Mucosa of descending colon (tissue), 3 donors: ENCODE measurements at regions not wholly inside any gene's neighbourhood (a gene's known extent, or its start where the extent isn't known, plus 50 kb on each side); places are given as distances from the start of the nearest gene placed in this dataset.
"Not testable (repeated sequence)": the region's sequence is repeated elsewhere in the genome, so short reads cannot be mapped to it uniquely, and the experiment has no call there.

Experiments used
- ATAC-seq: fragments of 200-7000 bp; cut with Tn5 transposase; one replicate; pipeline ENCODE4 v1.9.1; 2020; ENCODE audit warnings: mild to moderate bottlenecking, moderate library complexity
- DNase-seq, 3 donors: peaks; one replicate each; pipeline ENCODE4 v3.0.0-alpha.2; 2020
- H3K36me3 ChIP-seq: fragments of 200-600 bp; one replicate; pipeline ENCODE4 v1.8.0; 2021; ENCODE audit warnings: low read depth, mild to moderate bottlenecking
- H3K4me1 ChIP-seq: fragments of 200-600 bp; one replicate; pipeline ENCODE4 v1.8.0; 2021; ENCODE audit warnings: low read depth, mild to moderate bottlenecking
- H3K4me3 ChIP-seq: fragments of 200-600 bp; one replicate; pipeline ENCODE4 v1.8.0; 2021; ENCODE audit warnings: mild to moderate bottlenecking
- H3K9me3 ChIP-seq: fragments of 200-600 bp; one replicate; pipeline ENCODE4 v1.8.0; 2021; ENCODE audit warnings: mild to moderate bottlenecking
- intact Hi-C, 2 donors: fragments of 100-400 bp; cut with DNase I in 1 of 2; cut with micrococcal nuclease in 1 of 2; formaldehyde crosslinking; loops; one replicate each; pipeline versions ENCODE4 v1.11.0 to v1.11.1; 2022; cut with DNase I, micrococcal nuclease
- TF ChIP-seq, protein P1 (sequence below): fragments of 200-600 bp; IDR thresholded peaks from one replicate; pipeline ENCODE4 v1.8.0; 2022; ENCODE audit warnings: antibody characterized with exemption, mild to moderate bottlenecking
- donor health status: DM: no; HTN: no; CAD: no; lungs with moderate emphysema.
- donor health status: DM: no; HTN: no; CAD: no.
- donor health status: DM: no; HTN: yes; CAD: no.

DNA sequence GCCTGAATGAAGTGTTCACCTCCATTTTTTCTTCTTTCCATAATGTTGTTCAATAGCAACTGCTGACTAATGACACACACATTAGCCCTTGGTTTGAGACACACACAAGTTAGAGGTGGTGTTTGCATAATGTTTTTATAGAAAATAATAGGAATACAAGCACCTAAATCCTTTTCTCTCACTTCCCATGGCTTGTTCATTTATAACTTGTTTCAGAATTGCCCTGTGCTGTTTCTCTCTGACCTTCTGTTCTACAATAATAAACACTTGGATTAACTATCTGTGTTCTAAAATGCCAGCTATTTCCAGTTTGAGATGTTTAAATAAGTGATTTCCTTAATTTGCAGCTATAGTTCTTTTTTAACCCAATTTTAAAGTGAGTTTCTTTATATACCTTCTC is 525.1 kb upstream of the ROBO2 start:
- Histone ChIP-seq H3K9me3 (peaks cover 4% of the 10 kb centered on the region), H3K36me3 (no peaks in the 10 kb centered on the region), H3K4me1 (no peaks in the 10 kb centered on the region), H3K4me3 (no peak overlapping the region)
- intact Hi-C loops: no loop called here
- TF ChIP-seq, protein P1, sequence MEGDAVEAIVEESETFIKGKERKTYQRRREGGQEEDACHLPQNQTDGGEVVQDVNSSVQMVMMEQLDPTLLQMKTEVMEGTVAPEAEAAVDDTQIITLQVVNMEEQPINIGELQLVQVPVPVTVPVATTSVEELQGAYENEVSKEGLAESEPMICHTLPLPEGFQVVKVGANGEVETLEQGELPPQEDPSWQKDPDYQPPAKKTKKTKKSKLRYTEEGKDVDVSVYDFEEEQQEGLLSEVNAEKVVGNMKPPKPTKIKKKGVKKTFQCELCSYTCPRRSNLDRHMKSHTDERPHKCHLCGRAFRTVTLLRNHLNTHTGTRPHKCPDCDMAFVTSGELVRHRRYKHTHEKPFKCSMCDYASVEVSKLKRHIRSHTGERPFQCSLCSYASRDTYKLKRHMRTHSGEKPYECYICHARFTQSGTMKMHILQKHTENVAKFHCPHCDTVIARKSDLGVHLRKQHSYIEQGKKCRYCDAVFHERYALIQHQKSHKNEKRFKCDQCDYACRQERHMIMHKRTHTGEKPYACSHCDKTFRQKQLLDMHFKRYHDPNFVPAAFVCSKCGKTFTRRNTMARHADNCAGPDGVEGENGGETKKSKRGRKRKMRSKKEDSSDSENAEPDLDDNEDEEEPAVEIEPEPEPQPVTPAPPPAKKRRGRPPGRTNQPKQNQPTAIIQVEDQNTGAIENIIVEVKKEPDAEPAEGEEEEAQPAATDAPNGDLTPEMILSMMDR: no peak
- DNase-seq (no peak), ATAC-seq (no peak)

DNA sequence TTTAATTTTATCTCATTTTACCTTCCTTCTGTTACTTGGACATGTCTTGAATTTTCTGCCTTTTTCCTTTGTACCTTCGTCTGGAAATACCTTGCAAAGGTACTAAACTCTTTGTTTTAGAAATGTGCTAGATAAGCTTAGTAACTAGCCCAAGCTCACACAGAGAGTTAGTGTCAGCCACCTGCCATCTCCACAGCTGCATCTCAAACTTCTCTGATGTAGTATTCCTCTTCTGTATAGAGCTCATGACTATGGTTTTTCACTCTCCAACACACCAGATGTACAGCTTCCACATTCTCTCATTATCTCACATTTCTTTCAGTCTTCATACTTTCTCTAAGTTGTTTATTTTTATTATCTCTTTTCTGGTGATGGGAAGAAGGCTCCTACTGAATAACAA is 516.6 kb upstream of the ROBO2 start:
- DNase-seq (no peak), ATAC-seq (no peak)
- TF ChIP-seq, protein P1: no peak
- no peak overlapping the region for H3K4me3 ChIP-seq
- no peaks in the 10 kb centered on the region for H3K36me3 ChIP-seq
- intact Hi-C loops: no loop called here
- H3K9me3 ChIP-seq: no peaks in the 10 kb centered on the region
- H3K4me1 ChIP-seq: no peaks in the 10 kb centered on the region

DNA sequence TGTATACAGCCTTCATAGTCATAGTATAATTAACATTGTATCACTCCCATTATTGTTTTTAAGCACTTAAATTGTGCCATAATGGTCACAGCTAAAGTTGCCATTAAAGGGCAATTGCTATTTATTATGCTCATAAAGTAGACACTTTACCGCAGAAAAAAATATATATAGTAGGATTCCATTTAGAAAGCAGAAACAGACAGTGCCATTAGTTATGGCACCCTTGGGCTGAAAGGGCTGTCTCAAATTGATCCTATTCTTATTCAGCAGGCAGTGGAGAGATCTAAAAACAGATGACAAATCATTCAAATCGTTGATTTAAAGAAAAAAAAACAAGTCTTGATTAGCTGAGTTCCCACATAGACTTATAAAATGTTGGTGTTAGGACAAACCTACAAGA is 514.2 kb upstream of the ROBO2 start:
- Histone ChIP-seq H3K4me3 (no peak overlapping the region), H3K9me3 (no peaks in the 10 kb centered on the region), H3K36me3 (no peaks in the 10 kb centered on the region), H3K4me1 (no peaks in the 10 kb centered on the region)
- intact Hi-C loops: no loop called here
- DNase-seq: no peak
- no peak for ATAC-seq
- TF ChIP-seq, protein P1: no peak

DNA sequence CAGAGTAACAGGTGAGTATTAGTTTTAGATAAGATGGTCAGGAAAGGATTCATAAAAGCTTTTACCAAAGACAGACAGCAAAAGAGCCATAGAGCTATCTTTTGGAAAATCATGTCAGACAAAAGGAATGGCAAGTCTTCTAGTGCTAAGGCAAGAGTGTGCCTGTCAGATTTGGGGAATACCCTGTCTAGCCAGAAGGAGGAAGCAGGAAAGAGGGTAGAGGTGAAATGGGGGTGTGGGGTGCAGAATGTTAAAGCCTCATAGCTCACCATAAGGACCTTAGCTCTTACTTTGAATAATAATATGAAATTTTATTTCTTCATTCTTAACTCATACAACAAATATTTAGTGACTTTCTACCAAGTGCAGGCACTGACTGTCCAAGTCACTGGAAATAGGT is 512.1 kb upstream of the ROBO2 start:
- ATAC-seq (no peak), DNase-seq (no peak)
- TF ChIP-seq, protein P1: no peak
- no peaks in the 10 kb centered on the region for H3K9me3 ChIP-seq
- intact Hi-C loops: no loop called here
- no peaks in the 10 kb centered on the region for H3K4me1 ChIP-seq
- H3K4me3 ChIP-seq: no peak overlapping the region
- H3K36me3 ChIP-seq: no peaks in the 10 kb centered on the region

DNA sequence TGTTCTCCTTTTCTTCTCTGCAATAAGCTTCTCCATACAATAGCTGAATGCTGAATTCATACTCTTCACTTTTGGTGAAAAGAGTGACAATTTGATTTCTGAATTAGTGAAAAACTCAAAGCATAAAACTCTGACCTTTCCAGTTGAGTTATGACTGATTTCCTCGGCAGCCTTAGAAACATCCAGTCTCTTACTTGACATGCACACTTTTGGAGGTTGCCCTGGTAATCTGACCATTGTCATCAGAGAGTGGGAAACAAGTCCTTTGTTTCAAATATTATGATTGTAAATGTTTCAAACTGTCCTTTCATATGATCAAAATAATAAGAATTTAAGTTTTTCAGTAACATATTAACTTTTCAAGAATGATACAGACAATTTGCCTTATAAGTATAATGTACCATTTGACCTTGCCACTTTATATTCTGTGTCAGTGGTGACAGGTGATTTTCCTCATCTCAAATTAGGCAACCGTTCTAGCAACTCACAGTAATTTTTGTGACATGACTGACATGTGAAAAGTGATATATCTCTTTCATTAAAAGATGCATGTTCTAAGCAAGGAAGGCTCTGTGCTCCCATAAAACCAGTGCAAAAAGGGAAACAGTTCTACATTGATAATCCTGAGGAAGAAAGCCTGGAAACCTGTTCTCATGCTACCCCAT is 507.6 kb upstream of the ROBO2 start:
- TF ChIP-seq, protein P1: no peak
- Histone ChIP-seq H3K36me3 (no peaks in the 10 kb centered on the region), H3K4me3 (no peak overlapping the region), H3K4me1 (no peaks in the 10 kb centered on the region), H3K9me3 (no peaks in the 10 kb centered on the region)
- intact Hi-C loops: no loop called here
- ATAC-seq: no peak
- DNase-seq: no peak

DNA sequence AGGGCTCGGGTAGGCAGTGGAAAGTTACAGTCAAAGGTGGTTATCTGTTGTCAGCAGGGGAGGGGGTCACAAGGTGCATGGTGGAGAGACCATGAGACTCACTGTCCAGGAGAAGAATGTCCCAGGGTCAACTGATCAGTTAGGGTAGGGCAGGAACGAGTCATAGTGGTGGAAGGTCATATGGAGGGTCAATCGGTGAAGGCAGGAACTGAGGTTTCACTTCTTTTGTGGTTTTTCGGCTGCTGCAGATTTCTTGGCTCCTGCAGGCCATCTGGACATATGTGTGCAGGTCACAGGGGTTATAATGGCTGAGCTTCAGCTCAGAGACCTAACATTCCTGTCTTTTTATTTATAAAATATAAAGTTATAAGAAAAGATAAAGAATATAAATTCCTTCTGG is 506.2 kb upstream of the ROBO2 start:
- H3K9me3 ChIP-seq, H3K4me3 ChIP-seq, ATAC-seq, DNase-seq, intact Hi-C loops, H3K4me1 ChIP-seq, H3K36me3 ChIP-seq: not testable (repeated sequence)

DNA sequence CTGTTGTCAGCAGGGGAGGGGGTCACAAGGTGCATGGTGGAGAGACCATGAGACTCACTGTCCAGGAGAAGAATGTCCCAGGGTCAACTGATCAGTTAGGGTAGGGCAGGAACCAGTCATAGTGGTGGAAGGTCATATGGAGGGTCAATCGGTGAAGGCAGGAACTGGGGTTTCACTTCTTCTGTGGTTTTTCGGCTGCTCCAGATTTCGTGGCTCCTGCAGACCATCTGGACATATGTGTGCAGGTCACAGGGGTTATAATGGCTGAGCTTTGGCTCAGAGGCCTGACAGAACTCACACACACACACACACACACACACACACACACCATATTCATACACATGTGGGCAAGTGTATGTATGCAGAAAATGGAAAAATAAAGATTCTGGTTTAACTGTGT is 502.0 kb upstream of the ROBO2 start:
- H3K9me3 ChIP-seq, H3K4me3 ChIP-seq, ATAC-seq, DNase-seq, H3K36me3 ChIP-seq, H3K4me1 ChIP-seq, intact Hi-C loops: not testable (repeated sequence)
